GM12864 (cell line): ENCODE measurements at regions not wholly inside any gene's neighbourhood (a gene's known extent, or its start where the extent isn't known, plus 50 kb on each side); places are given as distances from the start of the nearest gene placed in this dataset.

Experiments used
- DNase-seq: peaks from one replicate; pipeline ENCODE4 v3.0.0-alpha.2; 2011; ENCODE audit warnings: low read depth
- H3K4me3 ChIP-seq: 2 replicates; pipeline ENCODE4 v1.5.1; 2011; ENCODE audit warnings: mild to moderate bottlenecking, low read depth, low read length, control low read depth
- CTCF ChIP-seq: IDR thresholded peaks from 2 replicates; pipeline ENCODE4 v1.5.1; 2011; ENCODE audit warnings: low read depth, mild to moderate bottlenecking, moderate library complexity, low read length, control low read depth, inconsistent platforms; ENCODE audit errors: missing control alignments

GRCh38 chr5:53206562-53206961 is 97.0 kb upstream of the MOCS2 start:
- H3K4me3 ChIP-seq: no peak overlapping the region
- TF ChIP-seq CTCF: no peak
- DNase-seq: no peak

DNA sequence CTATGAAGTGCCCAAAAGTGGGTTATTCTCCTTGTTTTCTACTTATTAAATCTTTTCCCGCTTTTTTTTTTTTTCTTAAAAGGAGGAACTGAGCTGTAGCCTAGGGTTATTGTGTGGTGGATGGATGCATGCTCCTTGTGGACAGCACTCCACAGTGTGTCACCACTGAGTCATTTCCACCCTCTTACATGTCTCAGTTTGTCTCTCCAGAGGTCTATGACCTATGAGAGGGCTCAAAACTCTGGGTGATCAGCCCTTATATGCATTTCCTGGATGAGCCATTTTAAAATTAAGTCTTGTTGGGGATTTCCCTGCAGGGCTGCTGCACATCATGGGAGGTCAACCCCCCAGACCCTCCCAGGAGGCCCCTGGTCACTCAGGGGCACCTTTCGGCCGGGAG is 102.2 kb upstream of the MOCS2 start:
- no peak for TF ChIP-seq CTCF
- no peak overlapping the region for H3K4me3 ChIP-seq
- no peak for DNase-seq

DNA sequence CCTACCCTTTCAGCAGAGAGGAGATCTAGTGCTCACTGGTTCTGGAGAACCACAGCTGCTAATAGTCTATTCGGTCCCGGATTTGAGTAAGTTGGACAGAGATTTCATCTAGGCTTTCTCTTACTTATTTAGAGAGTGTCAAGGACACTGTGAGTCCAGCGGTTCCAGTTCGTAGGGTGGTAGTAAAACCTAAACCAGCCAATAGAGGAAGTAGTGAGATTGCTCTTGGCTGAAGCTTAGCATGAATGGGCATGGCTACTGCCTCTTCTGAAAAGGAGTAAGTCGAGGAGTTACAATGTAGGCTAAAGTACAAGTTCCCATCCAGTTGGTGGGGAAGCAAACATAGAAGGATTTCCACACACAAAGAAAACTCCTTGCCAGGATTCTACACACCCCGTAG is 109.6 kb upstream of the MOCS2 start:
- no peak for TF ChIP-seq CTCF
- H3K4me3 ChIP-seq: no peak overlapping the region
- no peak for DNase-seq

GRCh38 chr5:53219610-53220009 is 110.1 kb upstream of the MOCS2 start:
- TF ChIP-seq CTCF: no peak
- no peak for DNase-seq
- no peak overlapping the region for H3K4me3 ChIP-seq

- no peak for DNase-seq
- no peak overlapping the region for H3K4me3 ChIP-seq
- no peak for TF ChIP-seq CTCF
Measured at GRCh38 chr5:53233645-53234405, 124.3 kb upstream of the MOCS2 start.

DNA sequence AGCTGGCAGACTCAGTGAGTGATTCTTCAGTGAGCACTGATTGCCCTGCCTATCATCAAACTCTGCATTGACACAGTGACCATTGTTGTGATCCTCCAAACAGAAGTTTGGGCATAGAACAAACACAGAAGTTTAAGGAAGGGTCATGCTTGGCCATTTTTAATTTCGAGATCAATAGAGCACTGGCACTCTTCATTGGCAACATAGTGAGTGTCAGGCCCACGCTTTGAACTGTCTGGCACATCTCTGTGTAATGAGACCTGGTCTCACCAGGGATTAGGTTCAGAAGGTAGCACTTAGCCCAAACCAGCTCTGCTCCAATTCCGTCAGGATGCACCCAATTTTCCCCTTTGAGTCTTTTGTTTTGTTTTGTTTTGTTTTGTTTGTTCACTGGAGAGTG is 127.1 kb upstream of the MOCS2 start:
- no peak for DNase-seq
- TF ChIP-seq CTCF: no peak
- no peak overlapping the region for H3K4me3 ChIP-seq

DNA sequence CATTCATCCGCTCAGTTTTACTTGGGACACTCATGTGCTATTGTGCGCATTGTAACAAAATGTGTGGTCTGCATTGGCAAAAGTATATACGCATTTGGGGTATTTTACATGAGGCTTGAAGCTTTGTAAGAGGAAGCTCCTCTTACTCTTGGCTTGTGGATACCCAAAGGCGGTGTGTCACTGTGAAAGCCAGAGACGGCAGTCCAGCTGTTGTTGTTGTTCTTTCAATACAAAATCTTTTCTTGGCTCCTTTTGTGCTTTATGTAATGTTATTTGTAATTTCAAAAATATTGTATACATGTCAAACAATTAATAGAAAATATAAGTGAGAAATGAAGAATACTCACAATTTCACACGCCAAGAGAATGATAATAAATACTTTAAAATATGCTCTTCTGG is 128.3 kb upstream of the MOCS2 start:
- DNase-seq: no peak
- TF ChIP-seq CTCF: no peak
- H3K4me3 ChIP-seq: no peak overlapping the region
